ENCODE measurements at regions not wholly inside any gene's neighbourhood (a gene's known extent, or its start where the extent isn't known, plus 50 kb on each side); places are given as distances from the start of the nearest gene placed in this dataset.

DNA sequence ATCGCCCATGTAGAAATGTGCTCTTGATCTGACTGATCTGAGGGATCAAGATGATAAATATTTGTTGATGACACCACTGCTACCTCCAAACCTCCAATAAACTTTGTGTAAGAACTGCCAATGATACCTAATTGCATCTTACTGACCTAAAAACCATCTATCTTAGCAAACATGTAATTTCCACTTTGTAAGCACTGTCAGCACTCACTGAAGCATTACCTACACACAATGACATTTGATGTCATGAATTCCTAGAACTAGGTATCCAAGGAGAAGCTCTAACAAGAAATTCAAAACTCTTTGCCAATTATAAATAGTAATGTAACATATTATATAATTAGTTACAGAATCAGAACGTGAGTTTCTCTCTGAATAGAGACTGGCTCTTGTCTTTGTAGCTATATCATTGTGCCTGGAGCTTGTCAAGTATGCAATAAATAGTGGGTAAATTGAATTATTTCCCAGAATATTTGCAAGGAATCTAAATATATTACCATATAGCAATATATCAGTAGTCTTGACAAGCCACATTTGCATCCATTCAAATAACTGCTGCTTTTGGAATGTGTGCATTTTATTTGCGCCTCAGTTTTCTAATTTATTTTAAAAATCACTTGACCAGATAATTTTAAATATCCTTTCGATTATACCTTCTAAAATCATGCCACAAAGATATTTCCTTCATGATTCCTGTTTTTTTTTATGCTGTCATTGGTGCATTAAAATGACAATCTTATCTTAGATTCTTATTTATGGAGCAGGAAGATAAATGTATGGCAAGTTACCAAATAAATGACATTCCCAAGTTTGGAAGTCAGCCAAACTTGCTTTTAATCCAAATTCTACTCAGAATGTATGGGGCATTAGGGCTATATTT lies 232.3 kb upstream of the NEIL3 start:
- Mint-ChIP-seq H3K9me3 (no peaks in the 10 kb centered on the region), H3K27ac (no peak overlapping the region), H3K36me3 (ENCODE audit: low read depth) (no peaks in the 10 kb centered on the region), H3K4me3 (no peak overlapping the region), H3K4me1 (ENCODE audit: low read depth) (no peaks in the 10 kb centered on the region), H3K27me3 (ENCODE audit: low read depth) (peaks cover 2% of the 10 kb centered on the region)
- intact Hi-C loops (cut with micrococcal nuclease): no loop called here
- CTCF ChIA-PET: no interaction called here
- DNase-seq: no peak

DNA sequence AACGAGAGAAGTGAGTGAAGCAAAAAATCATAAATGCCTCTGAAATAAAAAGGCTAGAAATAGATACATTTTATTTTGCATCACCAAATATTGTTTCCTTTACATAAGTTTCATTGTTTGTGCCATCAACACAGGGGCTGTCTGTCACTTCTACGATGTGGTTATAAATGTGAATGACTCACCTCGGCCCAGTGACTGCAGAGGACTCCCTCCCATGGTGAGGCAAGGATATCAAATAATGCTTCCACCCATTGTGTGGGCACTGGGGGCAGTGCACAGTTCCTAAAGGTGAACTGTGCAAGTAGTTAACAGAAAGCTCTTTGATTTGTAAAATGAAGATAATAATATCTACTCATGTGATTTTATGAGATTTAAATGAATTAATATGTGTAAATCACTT lies 230.3 kb upstream of the NEIL3 start:
- Mint-ChIP-seq H3K9me3 (no peaks in the 10 kb centered on the region), H3K27me3 (ENCODE audit: low read depth) (peaks cover 2% of the 10 kb centered on the region), H3K4me3 (no peak overlapping the region), H3K36me3 (ENCODE audit: low read depth) (no peaks in the 10 kb centered on the region), H3K27ac (no peak overlapping the region), H3K4me1 (ENCODE audit: low read depth) (no peaks in the 10 kb centered on the region)
- intact Hi-C loops (cut with micrococcal nuclease): no loop called here
- CTCF ChIA-PET: interaction anchor here (0.6 kb wide), 1 partner anchor 1050 kb away, joined by 3 read pairs; no protein-coding TSS in a partner anchor
- no peak for DNase-seq

- intact Hi-C loops (cut with micrococcal nuclease): no loop called here
- Mint-ChIP-seq H3K27ac (no peak overlapping the region), H3K9me3 (no peaks in the 10 kb centered on the region), H3K27me3 (ENCODE audit: low read depth) (peaks cover under 1% of the 10 kb centered on the region), H3K4me3 (no peak overlapping the region), H3K36me3 (ENCODE audit: low read depth) (no peaks in the 10 kb centered on the region), H3K4me1 (ENCODE audit: low read depth) (no peaks in the 10 kb centered on the region)
- DNase-seq: no peak
- CTCF ChIA-PET: no interaction called here
These were observed 229.3 kb upstream of the NEIL3 start for GRCh38 chr4:177080388-177080787.

DNA sequence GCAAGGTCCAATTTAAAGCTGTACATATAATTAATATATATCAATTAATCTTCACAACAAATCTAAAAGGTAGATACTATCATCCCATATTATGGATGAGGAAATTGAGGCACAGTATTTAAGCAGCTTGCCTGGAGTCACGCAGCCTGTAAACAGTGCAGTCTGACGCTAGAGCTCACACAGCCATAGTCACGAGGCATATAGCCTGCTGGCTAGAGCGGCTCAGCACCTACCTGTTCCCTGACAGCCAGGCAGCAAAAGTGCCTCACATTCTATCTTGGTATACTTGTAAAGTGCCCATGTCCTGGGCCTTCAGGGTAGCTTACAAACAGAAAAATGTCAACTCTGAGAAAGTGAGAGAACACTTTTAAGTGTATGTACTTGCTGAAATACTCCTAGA lies 222.6 kb upstream of the NEIL3 start:
- CTCF ChIA-PET: no interaction called here
- H3K4me1 Mint-ChIP-seq (ENCODE audit: low read depth): no peaks in the 10 kb centered on the region
- DNase-seq: no peak
- no peaks in the 10 kb centered on the region for H3K27me3 Mint-ChIP-seq (ENCODE audit: low read depth)
- intact Hi-C loops (cut with micrococcal nuclease): no loop called here
- H3K27ac Mint-ChIP-seq: no peak overlapping the region
- no peaks in the 10 kb centered on the region for H3K9me3 Mint-ChIP-seq
- no peak overlapping the region for H3K4me3 Mint-ChIP-seq
- no peaks in the 10 kb centered on the region for H3K36me3 Mint-ChIP-seq (ENCODE audit: low read depth)

GRCh38 chr4:177087499-177087898 lies 222.2 kb upstream of the NEIL3 start:
- intact Hi-C loops (cut with micrococcal nuclease): no loop called here
- Mint-ChIP-seq H3K4me3 (no peak overlapping the region), H3K4me1 (ENCODE audit: low read depth) (no peaks in the 10 kb centered on the region), H3K9me3 (no peaks in the 10 kb centered on the region), H3K27ac (no peak overlapping the region), H3K36me3 (ENCODE audit: low read depth) (no peaks in the 10 kb centered on the region), H3K27me3 (ENCODE audit: low read depth) (no peaks in the 10 kb centered on the region)
- DNase-seq: no peak
- CTCF ChIA-PET: no interaction called here

- intact Hi-C loops (cut with micrococcal nuclease): no loop called here
These were observed 218.2 kb upstream of the NEIL3 start for GRCh38 chr4:177091515-177091914.

GRCh38 chr4:177092807-177093206 lies 216.9 kb upstream of the NEIL3 start:
- intact Hi-C loops (cut with micrococcal nuclease): no loop called here
- DNase-seq: no peak
- no peak overlapping the region for H3K4me3 Mint-ChIP-seq
- no peaks in the 10 kb centered on the region for H3K9me3 Mint-ChIP-seq
- H3K27me3 Mint-ChIP-seq (ENCODE audit: low read depth): peaks cover 2% of the 10 kb centered on the region
- no peak overlapping the region for H3K27ac Mint-ChIP-seq
- no peaks in the 10 kb centered on the region for H3K4me1 Mint-ChIP-seq (ENCODE audit: low read depth)
- CTCF ChIA-PET: no interaction called here
- no peaks in the 10 kb centered on the region for H3K36me3 Mint-ChIP-seq (ENCODE audit: low read depth)

More at GRCh38 chr4:177091515-177091914, 218.2 kb upstream of the NEIL3 start:
- H3K36me3 Mint-ChIP-seq (ENCODE audit: low read depth): no peaks in the 10 kb centered on the region
- DNase-seq: no peak
- H3K27ac Mint-ChIP-seq: no peak overlapping the region
- H3K4me3 Mint-ChIP-seq: no peak overlapping the region
- H3K9me3 Mint-ChIP-seq: no peaks in the 10 kb centered on the region
- CTCF ChIA-PET: no interaction called here
- H3K27me3 Mint-ChIP-seq (ENCODE audit: low read depth): no peaks in the 10 kb centered on the region
- H3K4me1 Mint-ChIP-seq (ENCODE audit: low read depth): no peaks in the 10 kb centered on the region

GRCh38 chr4:177093964-177094363 lies 215.7 kb upstream of the NEIL3 start:
- no peak overlapping the region for H3K27ac Mint-ChIP-seq
- DNase-seq: no peak
- no peaks in the 10 kb centered on the region for H3K4me1 Mint-ChIP-seq (ENCODE audit: low read depth)
- H3K9me3 Mint-ChIP-seq: no peaks in the 10 kb centered on the region
- CTCF ChIA-PET: no interaction called here
- peaks cover 2% of the 10 kb centered on the region for H3K27me3 Mint-ChIP-seq (ENCODE audit: low read depth)
- H3K4me3 Mint-ChIP-seq: no peak overlapping the region
- H3K36me3 Mint-ChIP-seq (ENCODE audit: low read depth): no peaks in the 10 kb centered on the region
- intact Hi-C loops (cut with micrococcal nuclease): no loop called here

DNA sequence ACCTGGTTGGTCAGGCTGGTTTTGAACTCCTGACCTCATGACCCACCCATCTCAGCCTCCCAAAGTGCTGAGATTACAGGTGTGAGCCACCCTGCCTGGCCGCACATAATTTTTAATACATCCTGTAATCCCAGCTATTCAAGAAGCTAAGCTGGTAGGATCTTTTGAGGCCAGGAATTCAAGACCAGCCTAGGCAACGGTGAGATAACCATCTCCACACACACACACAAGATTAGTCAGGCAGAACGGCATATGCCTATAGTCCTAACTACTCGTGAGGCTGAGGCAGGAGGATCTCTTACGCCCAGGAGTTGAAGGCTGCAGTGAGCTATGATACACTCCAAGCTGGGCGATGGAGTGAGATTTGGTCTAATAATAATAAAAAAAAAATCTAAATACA lies 212.4 kb upstream of the NEIL3 start:
- no peaks in the 10 kb centered on the region for H3K36me3 Mint-ChIP-seq (ENCODE audit: low read depth)
- H3K4me1 Mint-ChIP-seq (ENCODE audit: low read depth): no peaks in the 10 kb centered on the region
- CTCF ChIA-PET: no interaction called here
- H3K4me3 Mint-ChIP-seq: no peak overlapping the region
- H3K9me3 Mint-ChIP-seq: no peaks in the 10 kb centered on the region
- no peak for DNase-seq
- intact Hi-C loops (cut with micrococcal nuclease): no loop called here
- H3K27ac Mint-ChIP-seq: no peak overlapping the region
- peaks cover 2% of the 10 kb centered on the region for H3K27me3 Mint-ChIP-seq (ENCODE audit: low read depth)

DNA sequence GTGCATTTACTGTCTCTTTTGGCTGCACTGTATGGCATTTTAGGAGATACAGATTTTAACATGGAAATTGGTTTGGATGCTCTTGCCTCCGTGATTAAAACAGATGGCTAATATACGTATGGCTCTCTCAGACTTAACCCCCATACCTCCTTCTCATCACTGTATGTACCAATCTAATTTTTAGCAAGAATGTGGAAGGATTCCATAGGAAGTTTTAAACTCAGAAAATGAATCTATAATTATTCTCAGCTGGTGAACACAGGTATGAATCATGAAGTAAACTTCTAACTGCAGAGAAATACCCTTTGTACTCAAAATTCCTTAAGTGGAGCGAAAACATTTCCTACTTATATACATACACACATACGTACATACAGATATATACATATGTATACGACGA lies 210.5 kb upstream of the NEIL3 start:
- Mint-ChIP-seq H3K4me1 (ENCODE audit: low read depth) (no peaks in the 10 kb centered on the region), H3K27ac (no peak overlapping the region), H3K4me3 (no peak overlapping the region), H3K36me3 (ENCODE audit: low read depth) (no peaks in the 10 kb centered on the region), H3K27me3 (ENCODE audit: low read depth) (peaks cover 2% of the 10 kb centered on the region), H3K9me3 (no peaks in the 10 kb centered on the region)
- intact Hi-C loops (cut with micrococcal nuclease): no loop called here
- no peak for DNase-seq
- CTCF ChIA-PET: no interaction called here

GRCh38 chr4:177100307-177100706 lies 209.4 kb upstream of the NEIL3 start:
- CTCF ChIA-PET: no interaction called here
- Mint-ChIP-seq H3K27ac (no peak overlapping the region), H3K4me3 (no peak overlapping the region), H3K9me3 (no peaks in the 10 kb centered on the region), H3K36me3 (ENCODE audit: low read depth) (no peaks in the 10 kb centered on the region), H3K4me1 (ENCODE audit: low read depth) (no peaks in the 10 kb centered on the region), H3K27me3 (ENCODE audit: low read depth) (peaks cover 2% of the 10 kb centered on the region)
- no peak for DNase-seq
- intact Hi-C loops (cut with micrococcal nuclease): no loop called here

DNA sequence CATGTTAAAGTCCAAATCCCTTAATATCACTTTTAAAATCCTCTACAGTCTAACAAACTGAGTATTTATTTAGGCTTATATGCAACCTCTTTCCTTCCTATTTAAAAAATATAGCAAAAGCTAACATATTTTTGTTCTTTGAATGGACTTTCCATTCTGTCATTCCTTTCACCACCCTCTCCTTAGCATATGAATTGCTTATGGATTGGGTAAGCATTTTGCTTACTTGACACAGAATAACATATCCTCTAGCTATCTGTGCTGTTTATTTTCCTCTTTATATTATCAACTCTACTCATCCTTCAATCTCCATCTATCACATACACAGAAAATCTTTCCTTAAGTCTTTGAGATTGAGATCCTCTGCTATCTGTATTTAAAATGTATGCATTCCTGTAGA lies 206.1 kb upstream of the NEIL3 start:
- DNase-seq: no peak
- no peaks in the 10 kb centered on the region for H3K36me3 Mint-ChIP-seq (ENCODE audit: low read depth)
- CTCF ChIA-PET: no interaction called here
- intact Hi-C loops (cut with micrococcal nuclease): no loop called here
- no peak overlapping the region for H3K4me3 Mint-ChIP-seq
- no peaks in the 10 kb centered on the region for H3K27me3 Mint-ChIP-seq (ENCODE audit: low read depth)
- no peaks in the 10 kb centered on the region for H3K9me3 Mint-ChIP-seq
- H3K27ac Mint-ChIP-seq: no peak overlapping the region
- no peaks in the 10 kb centered on the region for H3K4me1 Mint-ChIP-seq (ENCODE audit: low read depth)

GRCh38 chr4:177105536-177105935 lies 204.1 kb upstream of the NEIL3 start:
- Mint-ChIP-seq H3K4me3 (no peak overlapping the region), H3K36me3 (ENCODE audit: low read depth) (no peaks in the 10 kb centered on the region), H3K27me3 (ENCODE audit: low read depth) (no peaks in the 10 kb centered on the region), H3K9me3 (no peaks in the 10 kb centered on the region), H3K4me1 (ENCODE audit: low read depth) (no peaks in the 10 kb centered on the region), H3K27ac (no peak overlapping the region)
- intact Hi-C loops (cut with micrococcal nuclease): no loop called here
- no peak for DNase-seq
- CTCF ChIA-PET: no interaction called here
